LNCaP clone FGC (cell line): ENCODE measurements at regions not wholly inside any gene's neighbourhood (a gene's known extent, or its start where the extent isn't known, plus 50 kb on each side); places are given as distances from the start of the nearest gene placed in this dataset.

Experiments used
- DNase-seq: peaks from one replicate; pipeline ENCODE4 v3.0.0-alpha.2; 2011; ENCODE audit warnings: low read depth
- H3K4me3 ChIP-seq: 2 replicates; pipeline ENCODE4 v1.5.1; 2011; ENCODE audit warnings: mild to moderate bottlenecking, low read depth, low read length, control low read depth
- TF ChIP-seq, protein P1 (sequence below): IDR thresholded peaks from 2 replicates; pipeline ENCODE4 v1.5.1; 2012; ENCODE audit warnings: mild to moderate bottlenecking; ENCODE audit not compliant: control insufficient read depth, insufficient read depth; ENCODE audit errors: extremely low read depth

DNA sequence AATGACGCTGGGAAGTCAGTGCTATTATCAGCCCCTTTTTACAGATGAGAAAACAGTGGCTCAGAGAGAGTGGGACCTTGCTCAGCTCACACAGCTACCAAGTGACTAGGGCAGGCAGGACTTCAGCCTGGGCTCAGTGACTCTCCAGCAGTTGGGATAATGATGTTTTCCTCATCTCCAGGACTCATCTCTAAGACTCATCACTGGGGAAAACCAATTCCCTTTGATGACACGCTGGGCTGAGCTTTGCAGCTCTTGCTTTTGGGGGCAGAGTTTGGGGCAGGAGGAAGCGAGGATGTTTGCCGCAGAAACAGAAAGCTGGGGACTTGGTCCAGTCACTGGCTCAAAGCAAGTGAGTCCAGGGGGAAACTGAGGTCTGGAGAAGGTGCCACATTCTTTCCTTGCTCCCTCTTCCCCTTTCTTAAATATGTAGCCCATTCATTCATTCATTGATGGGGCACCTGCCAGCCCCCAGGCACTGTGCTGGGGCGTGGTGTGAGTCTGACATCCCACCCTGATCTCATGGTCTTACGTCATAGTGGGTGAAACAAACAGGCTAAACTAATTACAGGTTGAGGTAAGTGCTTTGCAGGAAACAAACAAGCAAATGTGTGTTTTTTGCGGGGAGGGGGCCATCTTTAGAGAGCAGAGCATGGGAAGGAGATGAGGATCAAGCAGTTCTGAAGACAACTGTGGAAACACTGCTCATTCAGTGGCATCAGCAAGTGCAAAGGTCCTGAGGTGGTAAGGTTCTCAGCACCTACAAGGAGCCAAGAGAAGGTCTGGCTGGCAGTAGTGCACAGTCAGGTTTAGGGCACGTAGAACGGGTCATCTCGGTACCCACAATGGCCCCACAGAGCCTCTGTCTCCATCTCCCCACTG is 74.4 kb upstream of the PMEPA1 start:
- DNase-seq = no peak
- TF ChIP-seq, protein P1, sequence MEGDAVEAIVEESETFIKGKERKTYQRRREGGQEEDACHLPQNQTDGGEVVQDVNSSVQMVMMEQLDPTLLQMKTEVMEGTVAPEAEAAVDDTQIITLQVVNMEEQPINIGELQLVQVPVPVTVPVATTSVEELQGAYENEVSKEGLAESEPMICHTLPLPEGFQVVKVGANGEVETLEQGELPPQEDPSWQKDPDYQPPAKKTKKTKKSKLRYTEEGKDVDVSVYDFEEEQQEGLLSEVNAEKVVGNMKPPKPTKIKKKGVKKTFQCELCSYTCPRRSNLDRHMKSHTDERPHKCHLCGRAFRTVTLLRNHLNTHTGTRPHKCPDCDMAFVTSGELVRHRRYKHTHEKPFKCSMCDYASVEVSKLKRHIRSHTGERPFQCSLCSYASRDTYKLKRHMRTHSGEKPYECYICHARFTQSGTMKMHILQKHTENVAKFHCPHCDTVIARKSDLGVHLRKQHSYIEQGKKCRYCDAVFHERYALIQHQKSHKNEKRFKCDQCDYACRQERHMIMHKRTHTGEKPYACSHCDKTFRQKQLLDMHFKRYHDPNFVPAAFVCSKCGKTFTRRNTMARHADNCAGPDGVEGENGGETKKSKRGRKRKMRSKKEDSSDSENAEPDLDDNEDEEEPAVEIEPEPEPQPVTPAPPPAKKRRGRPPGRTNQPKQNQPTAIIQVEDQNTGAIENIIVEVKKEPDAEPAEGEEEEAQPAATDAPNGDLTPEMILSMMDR = no peak
- no peak overlapping the region for H3K4me3 ChIP-seq

DNA sequence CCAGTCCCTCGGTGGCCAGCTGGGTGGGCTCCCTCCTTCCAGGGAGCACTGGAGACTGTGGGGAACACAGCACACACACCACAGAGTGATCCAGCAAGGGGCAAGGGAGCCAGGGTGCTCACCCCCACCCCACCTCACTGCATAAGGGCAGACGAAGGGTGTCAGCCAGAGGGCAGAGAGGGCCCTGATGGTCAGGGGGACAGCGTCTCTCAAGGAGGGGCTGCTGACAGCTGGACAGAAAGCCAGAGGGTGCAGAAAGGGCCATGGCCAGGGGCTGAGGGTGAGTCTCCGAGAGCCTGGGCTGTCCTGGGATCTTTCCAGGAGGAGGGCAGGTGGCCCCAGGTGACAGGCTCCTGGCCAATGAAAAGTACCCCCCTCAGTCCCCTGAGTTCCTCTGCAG is 73.4 kb upstream of the PMEPA1 start:
- no peak for DNase-seq

DNA sequence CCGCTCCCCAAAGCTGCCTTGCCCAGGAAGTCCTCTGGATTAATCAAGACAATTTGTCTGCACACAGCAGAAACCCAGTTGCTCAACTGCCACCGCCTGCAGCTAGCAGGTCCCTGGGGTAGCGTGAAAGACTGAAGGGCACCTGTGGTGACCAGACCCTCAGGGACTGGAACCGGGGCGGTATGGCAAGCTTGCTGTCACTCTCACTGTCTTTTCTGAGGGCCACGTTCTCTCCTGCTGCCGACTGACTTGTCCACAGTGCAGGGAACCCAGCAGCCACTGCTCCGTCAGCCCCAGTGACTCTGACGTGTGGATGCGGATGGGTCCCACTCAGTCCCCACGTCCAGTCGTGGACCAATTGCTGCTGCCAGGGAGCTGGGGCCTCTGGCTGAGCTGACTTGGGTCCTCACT is 72.8 kb upstream of the PMEPA1 start:
- H3K4me3 ChIP-seq = no peak overlapping the region
- TF ChIP-seq, protein P1 = no peak
- DNase-seq = no peak

More for the DNA sequence above, 73.4 kb upstream of the PMEPA1 start:
- no peak overlapping the region for H3K4me3 ChIP-seq
- TF ChIP-seq, protein P1 = no peak

DNA sequence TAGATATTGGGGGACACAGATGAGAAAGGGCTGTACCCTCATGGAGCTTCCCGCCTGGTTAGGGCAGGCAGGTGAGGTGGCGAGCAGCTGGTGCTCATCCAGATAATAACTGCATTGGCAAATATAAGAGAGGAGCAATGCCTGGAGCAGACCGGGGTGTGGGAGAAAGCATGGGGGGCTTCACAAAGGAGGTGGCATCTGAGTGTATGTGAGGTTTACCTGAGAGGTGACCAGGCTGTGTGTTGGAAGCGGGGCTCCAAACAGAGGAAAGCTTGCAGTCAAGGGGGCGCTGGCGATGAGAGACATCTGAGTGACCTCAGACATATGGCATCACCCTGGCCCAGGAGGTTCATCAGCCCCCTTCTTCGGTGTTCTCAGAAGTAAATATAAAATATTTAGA is 72.1 kb upstream of the PMEPA1 start:
- TF ChIP-seq, protein P1 = no peak
- no peak overlapping the region for H3K4me3 ChIP-seq
- no peak for DNase-seq

DNA sequence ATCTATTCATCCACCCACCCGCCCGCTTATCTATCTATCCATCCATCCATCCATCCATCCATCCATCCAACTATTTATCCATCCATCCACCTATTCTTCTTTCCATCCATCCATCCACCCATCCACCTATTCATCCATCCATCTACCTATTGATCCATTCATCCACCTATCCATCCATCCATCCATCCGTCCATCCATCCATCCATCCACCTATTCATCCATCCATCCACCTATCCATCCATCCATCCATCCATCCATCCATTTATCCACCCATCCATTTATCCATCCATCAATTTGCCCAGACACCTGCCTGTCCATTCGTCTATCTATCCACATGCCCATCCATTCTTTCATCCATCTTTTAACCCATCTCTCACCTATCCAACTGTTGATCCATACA is 71.1 kb upstream of the PMEPA1 start:
- no peak for DNase-seq
- TF ChIP-seq, protein P1 = no peak
- no peak overlapping the region for H3K4me3 ChIP-seq

DNA sequence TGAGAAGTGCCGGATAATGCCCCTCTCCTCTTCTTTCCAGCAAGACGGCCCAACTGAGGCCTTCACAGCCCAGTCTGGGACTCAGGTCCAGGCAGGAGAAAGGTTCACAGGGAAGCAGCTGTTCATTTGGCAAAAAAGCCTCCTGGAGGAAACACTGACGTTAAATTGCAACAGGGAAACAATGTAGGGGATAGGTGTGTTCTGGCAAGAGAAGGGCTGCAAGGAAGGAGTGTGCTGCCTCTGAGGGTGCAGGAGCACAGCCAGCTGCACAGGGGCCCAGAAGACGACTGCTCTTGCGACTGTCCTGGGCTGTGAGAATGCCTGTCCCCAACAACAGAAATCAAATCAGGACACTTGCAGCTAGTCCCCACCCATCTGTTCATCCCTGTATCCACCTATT is 70.6 kb upstream of the PMEPA1 start:
- no peak for DNase-seq
- TF ChIP-seq, protein P1 = no peak
- H3K4me3 ChIP-seq = no peak overlapping the region
